ENCODE measurements at regions not wholly inside any gene's neighbourhood (a gene's known extent, or its start where the extent isn't known, plus 50 kb on each side); places are given as distances from the start of the nearest gene placed in this dataset.

- Histone ChIP-seq H3K36me3 (ENCODE audit: control insufficient read depth, insufficient read depth, low read length) (no peaks in the 10 kb centered on the region), H3K27me3 (ENCODE audit: control insufficient read depth, insufficient read depth, low read length) (peaks cover 4% of the 10 kb centered on the region), H3K4me3 (ENCODE audit: low read depth, low read length) (no peak overlapping the region)
- DNase-seq (ENCODE audit: low read depth), result no peak
- TF ChIP-seq, protein P1, sequence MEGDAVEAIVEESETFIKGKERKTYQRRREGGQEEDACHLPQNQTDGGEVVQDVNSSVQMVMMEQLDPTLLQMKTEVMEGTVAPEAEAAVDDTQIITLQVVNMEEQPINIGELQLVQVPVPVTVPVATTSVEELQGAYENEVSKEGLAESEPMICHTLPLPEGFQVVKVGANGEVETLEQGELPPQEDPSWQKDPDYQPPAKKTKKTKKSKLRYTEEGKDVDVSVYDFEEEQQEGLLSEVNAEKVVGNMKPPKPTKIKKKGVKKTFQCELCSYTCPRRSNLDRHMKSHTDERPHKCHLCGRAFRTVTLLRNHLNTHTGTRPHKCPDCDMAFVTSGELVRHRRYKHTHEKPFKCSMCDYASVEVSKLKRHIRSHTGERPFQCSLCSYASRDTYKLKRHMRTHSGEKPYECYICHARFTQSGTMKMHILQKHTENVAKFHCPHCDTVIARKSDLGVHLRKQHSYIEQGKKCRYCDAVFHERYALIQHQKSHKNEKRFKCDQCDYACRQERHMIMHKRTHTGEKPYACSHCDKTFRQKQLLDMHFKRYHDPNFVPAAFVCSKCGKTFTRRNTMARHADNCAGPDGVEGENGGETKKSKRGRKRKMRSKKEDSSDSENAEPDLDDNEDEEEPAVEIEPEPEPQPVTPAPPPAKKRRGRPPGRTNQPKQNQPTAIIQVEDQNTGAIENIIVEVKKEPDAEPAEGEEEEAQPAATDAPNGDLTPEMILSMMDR (IDR thresholded peaks at IDR 0.05; ENCODE audit: insufficient read depth, low read length, poor library complexity, severe bottlenecking), result no peak
Observed at GRCh38 chr7:25885057-25885576, 266.9 kb upstream of the NFE2L3 start.

GRCh38 chr7:25886387-25887240 is 265.4 kb upstream of the NFE2L3 start:
- no peak overlapping the region for H3K4me3 ChIP-seq (ENCODE audit: low read depth, low read length)
- peaks cover 4% of the 10 kb centered on the region for H3K27me3 ChIP-seq (ENCODE audit: control insufficient read depth, insufficient read depth, low read length)
- TF ChIP-seq, protein P1 (IDR thresholded peaks at IDR 0.05; ENCODE audit: insufficient read depth, low read length, poor library complexity, severe bottlenecking), result no peak
- no peaks in the 10 kb centered on the region for H3K36me3 ChIP-seq (ENCODE audit: control insufficient read depth, insufficient read depth, low read length)
- DNase-seq (ENCODE audit: low read depth), result no peak

DNA sequence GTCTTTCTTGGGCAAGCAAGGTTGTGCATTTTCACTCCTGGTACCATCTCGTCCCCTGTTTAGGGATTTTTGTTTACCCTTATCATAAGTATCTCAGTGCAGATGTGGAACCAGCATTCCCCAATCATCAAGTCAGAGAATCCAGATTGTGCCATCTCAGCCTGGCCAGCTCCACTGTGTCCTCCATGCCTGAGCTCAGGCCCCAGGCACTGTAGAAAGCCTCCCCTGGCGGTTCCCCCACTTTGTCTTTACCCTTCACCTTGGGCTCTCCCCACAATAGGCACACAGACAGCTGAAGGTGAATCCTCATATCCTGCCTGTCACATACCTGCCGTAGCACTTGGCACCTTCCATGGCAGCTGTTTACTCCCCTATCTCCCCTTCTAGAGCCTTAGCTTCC is 264.7 kb upstream of the NFE2L3 start:
- DNase-seq (ENCODE audit: low read depth), result no peak
- TF ChIP-seq, protein P1 (IDR thresholded peaks at IDR 0.05; ENCODE audit: insufficient read depth, low read length, poor library complexity, severe bottlenecking), result no peak
- peaks cover 2% of the 10 kb centered on the region for H3K27me3 ChIP-seq (ENCODE audit: control insufficient read depth, insufficient read depth, low read length)
- H3K4me3 ChIP-seq (ENCODE audit: low read depth, low read length), result no peak overlapping the region
- no peaks in the 10 kb centered on the region for H3K36me3 ChIP-seq (ENCODE audit: control insufficient read depth, insufficient read depth, low read length)

DNA sequence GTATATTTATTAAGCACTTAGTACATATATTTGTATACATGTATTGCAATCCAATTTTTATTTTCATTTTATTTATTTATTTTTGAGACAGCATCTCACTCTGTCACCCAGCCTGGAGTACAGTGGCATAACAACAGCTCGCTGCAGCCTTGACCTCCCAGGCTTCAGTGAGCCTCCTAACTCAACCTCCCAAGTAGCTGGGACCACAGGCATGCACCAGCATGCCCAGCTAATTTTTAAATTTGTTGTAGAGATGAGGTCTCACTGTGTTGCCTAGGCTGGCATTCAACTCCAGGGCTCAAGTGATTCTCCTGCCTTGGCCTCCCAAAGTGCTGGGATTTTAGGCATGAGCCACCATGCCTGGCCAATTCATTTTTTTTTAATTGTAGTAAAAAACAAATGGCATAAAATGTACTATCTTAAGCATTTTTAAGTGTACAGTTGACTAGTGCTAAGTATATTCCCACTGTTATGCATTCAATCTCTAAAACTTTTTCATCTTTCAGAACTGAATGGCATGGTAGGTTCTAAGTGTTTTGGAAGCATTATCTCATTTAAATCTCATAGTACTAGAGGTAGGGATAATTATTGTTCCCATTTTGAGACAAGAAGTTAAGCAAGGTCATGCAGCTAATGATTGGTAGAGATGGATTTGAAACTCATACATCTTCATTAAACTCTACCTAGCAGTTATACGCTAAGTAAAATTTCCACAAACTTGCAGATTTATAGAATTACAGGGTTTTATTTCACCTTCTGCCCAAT is 264.0 kb upstream of the NFE2L3 start:
- Histone ChIP-seq H3K27me3 (ENCODE audit: control insufficient read depth, insufficient read depth, low read length) (no peaks in the 10 kb centered on the region), H3K4me3 (ENCODE audit: low read depth, low read length) (no peak overlapping the region), H3K36me3 (ENCODE audit: control insufficient read depth, insufficient read depth, low read length) (no peaks in the 10 kb centered on the region)
- TF ChIP-seq, protein P1 (IDR thresholded peaks at IDR 0.05; ENCODE audit: insufficient read depth, low read length, poor library complexity, severe bottlenecking), result no peak
- no peak for DNase-seq (ENCODE audit: low read depth)

GRCh38 chr7:25889765-25890164 is 262.2 kb upstream of the NFE2L3 start:
- H3K27me3 ChIP-seq (ENCODE audit: control insufficient read depth, insufficient read depth, low read length), result no peaks in the 10 kb centered on the region
- TF ChIP-seq, protein P1 (IDR thresholded peaks at IDR 0.05; ENCODE audit: insufficient read depth, low read length, poor library complexity, severe bottlenecking), result no peak
- no peaks in the 10 kb centered on the region for H3K36me3 ChIP-seq (ENCODE audit: control insufficient read depth, insufficient read depth, low read length)
- no peak for DNase-seq (ENCODE audit: low read depth)
- H3K4me3 ChIP-seq (ENCODE audit: low read depth, low read length), result no peak overlapping the region
